ENCODE measurements at regions not wholly inside any gene's neighbourhood (a gene's known extent, or its start where the extent isn't known, plus 50 kb on each side); places are given as distances from the start of the nearest gene placed in this dataset.

GRCh38 chr6:88535306-88535705, 369.2 kb upstream of the CNR1 start:
- no peak for DNase-seq
- Histone ChIP-seq H4K5ac (ENCODE audit: insufficient read length, low read depth, low read length) (no peak overlapping the region), H2BK120ac (ENCODE audit: low read depth, low read length, poor library complexity, severe bottlenecking) (no peak overlapping the region), H3K9ac (ENCODE audit: extremely low read depth, insufficient read length, low read length) (no peak overlapping the region), H3K9me3 (ENCODE audit: control insufficient read depth, low read depth, low read length) (no peaks in the 10 kb centered on the region), H2BK20ac (ENCODE audit: low read depth, low read length, poor library complexity, severe bottlenecking) (no peak overlapping the region), H3K79me1 (ENCODE audit: insufficient read depth, low read depth, low read length, poor library complexity, severe bottlenecking) (no peaks in the 10 kb centered on the region), H3K79me2 (ENCODE audit: insufficient read depth, low read length) (no peaks in the 10 kb centered on the region), H3K18ac (ENCODE audit: insufficient read length, low read depth, low read length) (no peak overlapping the region), H2BK12ac (ENCODE audit: insufficient read length, low read depth, low read length) (no peak overlapping the region), H3K27me3 (ENCODE audit: insufficient read depth, low read length) (no peaks in the 10 kb centered on the region), H3K23ac (ENCODE audit: insufficient read length, low read depth, low read length) (no peak overlapping the region), H2AFZ (ENCODE audit: low read length) (no peak overlapping the region), H4K91ac (ENCODE audit: insufficient read length, low read depth, low read length) (no peak overlapping the region), H4K20me1 (ENCODE audit: control insufficient read depth, insufficient read depth, insufficient read length) (no peaks in the 10 kb centered on the region), H3K56ac (ENCODE audit: insufficient read length, low read depth, low read length) (no peak overlapping the region), H3K23me2 (ENCODE audit: insufficient read length, low read depth, low read length, poor library complexity, severe bottlenecking) (no peaks in the 10 kb centered on the region), H2BK5ac (ENCODE audit: insufficient read length, low read length) (no peak overlapping the region), H2AK5ac (ENCODE audit: insufficient read length, low read length) (no peak overlapping the region), H3K27ac (ENCODE audit: insufficient read length, low read depth, low read length) (no peak overlapping the region), H2BK15ac (ENCODE audit: low read depth, low read length) (no peak overlapping the region), H3K4ac (ENCODE audit: low read depth, low read length) (no peak overlapping the region), H3K14ac (ENCODE audit: insufficient read depth, low read length) (no peak overlapping the region), H3K4me1 (ENCODE audit: insufficient read depth, low read length) (peaks cover 6% of the 10 kb centered on the region; the same call in 1 of the 2 replicates), H3T11ph (ENCODE audit: low read length) (no peak overlapping the region), H3K4me2 (ENCODE audit: insufficient read depth, insufficient read length, low read length) (no peak overlapping the region), H4K8ac (replicated peaks; ENCODE audit: insufficient read length, low read depth, low read length) (no peak overlapping the region)
- peaks cover 0 to 10% of the 10 kb centered on the region in 2 experiments; a peak in 3 of 5 replicates for H3K9me3 Mint-ChIP-seq
- H3K36me3 Mint-ChIP-seq (ENCODE audit: insufficient read depth in 1 of 3, low read depth in 3 of 3), result peaks cover 0 to 7% (median 0%) of the 10 kb centered on the region in 3 experiments; a peak in 1 of 7 replicates
- no peak overlapping the region for H3K27ac Mint-ChIP-seq
- H3K4me1 Mint-ChIP-seq, result peaks cover 42 to 44% of the 10 kb centered on the region in 2 experiments
- WGBS (ENCODE audit: extremely low coverage, insufficient read length, low lambda C conversion rate), result no CpG with 5 or more reads among the region's 1 CpG
- H3K4me3 Mint-ChIP-seq, result no peak overlapping the region
- TF ChIP-seq CTCF (conservative IDR thresholded peaks at IDR 0.05), result no peak
- H3K27me3 Mint-ChIP-seq (ENCODE audit: low read depth), result peaks cover 43% of the 10 kb centered on the region

Measured in H9 (cell line).